HG03442 (cell line): ENCODE measurements at regions not wholly inside any gene's neighbourhood (a gene's known extent, or its start where the extent isn't known, plus 50 kb on each side); places are given as distances from the start of the nearest gene placed in this dataset.

Source experiments
- ATAC-seq: cut with Tn5 transposase; IDR thresholded peaks from one replicate; pipeline ENCODE4 v1.9.1; 2021; ENCODE audit warnings: mild to moderate bottlenecking, moderate library complexity; ENCODE audit not compliant: unreplicated experiment

DNA sequence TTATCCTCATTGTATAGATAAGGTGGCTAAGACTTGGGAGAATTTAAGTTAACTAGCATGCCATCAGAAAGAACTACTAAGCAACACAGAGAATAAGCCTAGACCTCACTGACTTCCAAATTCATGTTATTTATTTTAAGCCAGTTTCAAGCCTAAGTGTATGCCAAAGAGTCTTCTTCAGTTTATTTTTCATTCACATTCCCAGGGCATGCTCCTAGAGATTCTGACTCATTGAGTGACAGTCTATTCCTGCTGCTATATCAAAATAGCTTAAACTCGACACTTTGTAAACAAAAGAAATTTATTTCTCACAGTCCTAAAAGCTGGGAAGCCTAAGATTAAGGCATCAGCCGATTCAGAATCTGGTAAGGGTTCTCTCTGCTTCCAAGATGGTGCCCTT, 467.1 kb downstream of the MBD2 start:
- no peak for ATAC-seq

GRCh38 chr18:53756610-53756972, 467.9 kb downstream of the MBD2 start:
- ATAC-seq, result no peak

DNA sequence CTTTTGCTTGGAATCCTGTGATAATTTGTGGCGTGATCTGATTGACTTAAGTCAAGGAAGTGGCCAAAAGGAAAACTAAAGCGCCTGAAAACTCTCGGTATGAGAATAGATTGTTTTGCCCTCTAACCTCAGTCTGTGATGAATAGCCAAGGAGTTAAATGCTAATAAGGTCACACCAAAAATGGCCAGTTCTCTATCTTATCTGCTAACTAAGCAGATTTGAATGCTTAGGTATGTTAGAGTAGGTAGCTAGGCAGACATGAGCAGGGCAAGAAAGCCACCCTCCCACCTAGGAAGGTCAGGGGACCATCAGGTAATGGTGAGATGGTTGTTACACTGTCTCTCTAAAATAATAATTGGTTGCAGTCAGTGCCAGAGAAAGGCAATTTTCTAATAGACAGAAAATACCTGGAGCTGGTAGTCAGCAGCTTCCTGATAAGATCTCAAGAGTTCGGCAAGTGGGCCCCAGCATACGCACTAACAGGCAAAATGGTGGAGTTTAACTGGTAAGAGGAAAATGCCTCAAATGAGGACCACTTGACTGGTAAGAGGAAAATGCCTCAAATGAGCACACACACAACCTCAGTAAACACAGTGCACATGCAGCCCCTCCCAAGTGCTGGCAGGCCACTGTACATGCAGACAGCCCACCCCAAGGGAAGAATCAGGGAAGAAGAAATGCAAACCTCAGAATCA, 468.4 kb downstream of the MBD2 start:
- ATAC-seq, result no peak

DNA sequence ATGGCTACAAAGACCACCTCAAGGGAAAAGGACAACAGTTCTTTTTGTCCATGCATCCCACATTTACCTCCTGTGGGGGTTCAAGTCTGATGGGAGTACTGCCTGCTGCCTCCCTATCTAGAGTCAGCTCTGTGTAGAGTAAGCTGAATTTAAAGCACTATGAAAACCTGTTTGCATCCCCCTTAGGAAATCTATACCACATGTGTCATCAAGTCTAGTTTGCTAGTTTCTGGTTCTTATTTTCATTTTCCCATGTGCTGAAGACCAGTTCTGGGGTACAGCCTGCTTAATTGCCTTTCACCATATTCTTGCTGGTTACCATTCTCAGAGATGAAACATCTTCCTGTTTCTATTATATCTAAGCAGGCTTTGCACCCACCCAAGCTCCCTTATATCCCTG, 470.3 kb downstream of the MBD2 start:
- no peak for ATAC-seq

GRCh38 chr18:53753601-53754000, 470.9 kb downstream of the MBD2 start:
- no peak for ATAC-seq

- ATAC-seq, result no peak
Observed at GRCh38 chr18:53752781-53753367, 471.6 kb downstream of the MBD2 start.

- no peak for ATAC-seq
Observed at GRCh38 chr18:53749766-53750165, 474.7 kb downstream of the MBD2 start.

GRCh38 chr18:53747663-53748160, 476.8 kb downstream of the MBD2 start:
- ATAC-seq, result no peak

DNA sequence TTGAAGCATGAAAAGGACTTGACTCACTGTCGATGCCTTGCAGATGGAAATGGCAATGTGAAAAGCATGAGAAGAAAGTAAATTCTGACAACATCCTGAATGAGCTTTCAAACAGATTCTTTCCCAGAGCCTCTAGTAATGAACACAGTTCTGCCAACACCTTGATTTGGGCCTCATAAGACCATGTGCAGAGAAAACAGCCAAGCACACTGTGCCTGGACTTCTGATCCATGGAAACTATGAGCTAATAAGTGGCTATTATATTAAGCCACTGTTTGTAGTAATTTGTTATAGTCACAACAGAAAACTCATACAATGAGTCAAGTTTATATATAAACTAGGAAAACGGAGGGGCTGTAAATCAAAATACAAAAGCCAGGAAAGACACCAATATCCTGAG, 477.3 kb downstream of the MBD2 start:
- ATAC-seq, result no peak

GRCh38 chr18:53745986-53746385, 478.5 kb downstream of the MBD2 start:
- ATAC-seq, result no peak

DNA sequence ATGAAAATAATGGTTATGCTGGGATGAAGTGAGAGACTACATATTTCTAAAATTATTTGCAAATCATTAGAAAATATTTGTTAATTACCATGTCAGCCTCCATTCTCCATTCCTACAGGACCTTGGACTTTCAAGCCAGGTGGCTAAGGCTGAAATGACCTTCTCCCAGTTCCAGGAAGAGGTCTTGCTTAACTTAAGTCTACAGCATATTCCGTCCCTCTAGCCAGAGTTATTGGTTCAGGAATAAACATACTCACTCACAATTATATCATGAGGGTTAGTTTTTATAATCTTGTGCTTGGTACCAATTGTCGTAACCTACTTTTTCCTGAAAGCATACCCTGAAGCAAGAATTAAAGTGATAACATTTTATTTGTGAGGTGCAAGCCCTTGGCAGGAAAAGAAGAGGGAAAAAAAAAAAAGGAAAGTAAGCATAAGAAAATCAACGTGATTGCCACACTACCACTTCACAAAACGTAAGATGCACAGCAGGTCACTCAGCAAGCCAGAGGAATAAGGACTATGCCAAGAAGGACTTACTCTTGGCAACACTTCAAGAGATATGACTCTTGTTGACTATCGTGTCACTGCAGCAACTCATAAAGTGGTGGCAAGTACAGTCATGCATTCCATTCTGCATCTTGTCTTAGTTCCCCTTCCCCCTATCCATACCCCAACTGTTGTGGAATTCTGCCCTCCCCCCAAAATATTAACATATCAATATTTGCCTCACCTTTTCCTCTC, 479.1 kb downstream of the MBD2 start:
- ATAC-seq, result no peak

DNA sequence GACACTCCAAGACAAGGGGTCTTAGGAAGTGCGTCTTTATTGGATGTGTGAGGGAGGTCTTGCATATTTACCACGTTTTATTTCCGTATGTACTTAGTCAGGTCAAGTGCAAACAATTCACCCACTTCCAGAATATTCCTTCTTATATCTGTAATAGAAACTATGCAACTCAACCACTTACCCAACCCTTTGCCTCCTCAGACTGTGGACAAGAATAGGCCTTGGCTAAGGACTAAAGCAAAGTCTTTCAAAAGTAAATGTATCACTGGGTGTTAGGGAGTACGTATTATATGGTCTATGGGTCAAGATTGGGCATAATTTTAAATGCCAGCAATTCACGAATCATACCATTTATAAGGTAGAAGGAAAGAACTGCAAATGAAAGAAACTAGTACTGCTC, 484.8 kb downstream of the MBD2 start:
- no peak for ATAC-seq

GRCh38 chr18:53735526-53735925, 488.9 kb downstream of the MBD2 start:
- no peak for ATAC-seq

GRCh38 chr18:53715243-53715853, 509.1 kb downstream of the MBD2 start:
- ATAC-seq, result no peak

DNA sequence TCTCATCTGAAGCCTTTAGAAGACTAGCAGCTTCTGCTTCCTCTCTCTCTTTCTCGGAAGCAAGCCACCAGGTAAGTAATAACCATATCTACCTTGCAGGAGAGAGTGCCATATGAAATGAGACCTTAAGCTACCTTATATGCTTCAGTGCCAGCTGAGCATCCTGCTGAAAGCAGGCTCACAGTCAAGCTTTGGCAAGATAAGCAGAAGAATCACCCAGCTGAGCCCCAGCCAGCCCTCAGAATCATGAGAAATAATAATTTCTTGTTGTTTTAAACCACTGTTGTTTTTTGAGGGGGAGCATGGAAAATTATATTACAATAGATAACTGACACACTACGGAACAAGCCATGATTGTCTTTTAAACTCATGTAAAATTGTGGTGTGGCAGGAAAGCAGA, 514.4 kb downstream of the MBD2 start:
- ATAC-seq, result no peak

DNA sequence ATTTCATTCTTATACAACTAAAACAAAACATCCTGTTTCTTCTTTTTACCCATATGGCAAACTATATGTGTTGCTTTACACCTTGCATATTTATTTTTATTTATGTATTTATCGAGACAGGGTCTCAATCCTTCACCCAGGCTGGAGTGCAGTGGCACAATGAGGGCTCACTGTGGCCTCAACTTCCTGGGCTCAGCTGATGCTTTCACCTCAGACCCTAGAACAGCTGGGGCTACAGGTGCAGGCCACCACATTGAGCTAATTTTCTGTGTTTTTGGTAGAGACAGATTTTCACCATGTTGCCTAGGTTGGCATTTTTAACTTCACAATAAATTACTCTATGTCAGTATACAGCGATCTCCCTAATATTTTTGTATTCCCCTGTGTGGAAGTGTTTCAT, 522.0 kb downstream of the MBD2 start:
- no peak for ATAC-seq

DNA sequence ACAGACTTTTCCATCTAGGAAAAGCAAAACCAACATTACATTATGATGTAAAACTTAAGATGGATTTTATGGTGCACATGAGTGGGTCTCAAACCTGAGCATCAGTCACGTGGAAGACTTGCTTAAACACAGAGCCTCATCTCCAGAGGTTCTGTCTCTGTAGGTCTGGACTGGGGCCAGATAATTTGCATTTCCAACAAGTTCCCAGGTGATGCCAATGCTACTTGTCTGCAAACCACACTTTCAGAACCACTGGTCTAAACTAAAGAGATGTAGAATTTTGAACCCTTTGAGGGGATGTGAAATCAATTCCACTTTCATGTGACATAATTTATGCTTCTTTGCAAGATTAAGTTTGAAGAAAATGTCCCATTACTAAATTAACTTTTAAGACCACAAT, 522.8 kb downstream of the MBD2 start:
- ATAC-seq, result no peak

- ATAC-seq, result peak; percentile 54
Observed at GRCh38 chr18:53698907-53699306, 525.6 kb downstream of the MBD2 start.

DNA sequence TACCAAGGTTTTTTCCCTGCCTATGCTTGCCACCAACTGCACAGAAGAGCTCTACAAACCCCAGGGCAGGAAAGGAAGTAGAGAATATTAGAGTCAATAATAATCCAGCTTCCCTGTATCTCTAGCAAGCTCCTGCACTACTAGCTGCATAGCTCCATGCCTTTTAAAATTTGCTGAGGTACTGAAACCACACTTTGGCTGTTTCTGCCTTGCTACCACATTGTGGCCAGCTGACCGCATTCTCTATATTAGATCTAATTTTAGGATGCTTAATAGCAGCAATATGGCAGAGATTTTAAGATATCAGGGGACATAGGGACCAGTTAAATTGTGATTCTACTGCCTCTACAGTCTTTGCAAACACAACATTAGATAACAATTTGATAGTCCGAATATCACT, 534.6 kb downstream of the MBD2 start:
- no peak for ATAC-seq

- no peak for ATAC-seq
Observed at GRCh38 chr18:53686965-53687364, 537.5 kb downstream of the MBD2 start.

DNA sequence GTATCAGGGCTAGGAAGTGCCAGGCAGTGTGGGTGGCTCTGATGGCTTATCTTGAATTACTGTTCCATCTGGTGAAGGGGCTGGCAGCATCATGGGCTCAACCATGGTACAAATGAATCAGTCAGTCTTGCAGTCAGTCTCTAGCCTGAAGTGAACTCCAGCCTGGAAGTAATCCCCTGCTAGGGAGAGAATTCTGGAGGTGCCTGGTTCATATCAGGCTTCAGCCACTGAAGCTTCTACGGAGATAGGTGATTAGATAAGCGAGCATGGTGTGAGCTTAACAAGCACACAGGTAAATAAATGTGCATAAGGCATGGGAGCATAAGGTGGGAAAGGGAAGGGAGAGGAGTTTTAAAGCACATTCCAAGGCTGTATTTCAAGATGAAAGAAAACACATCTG, 541.7 kb downstream of the MBD2 start:
- ATAC-seq, result no peak

GRCh38 chr18:53677480-53677879, 547.0 kb downstream of the MBD2 start:
- ATAC-seq, result no peak
